HG02943 (cell line): ENCODE measurements at regions not wholly inside any gene's neighbourhood (a gene's known extent, or its start where the extent isn't known, plus 50 kb on each side); places are given as distances from the start of the nearest gene placed in this dataset.

Experiments used
- ATAC-seq: cut with Tn5 transposase; IDR thresholded peaks from one replicate; pipeline ENCODE4 v1.9.1; 2021; ENCODE audit warnings: mild to moderate bottlenecking, low read depth, moderate library complexity; ENCODE audit not compliant: unreplicated experiment

DNA sequence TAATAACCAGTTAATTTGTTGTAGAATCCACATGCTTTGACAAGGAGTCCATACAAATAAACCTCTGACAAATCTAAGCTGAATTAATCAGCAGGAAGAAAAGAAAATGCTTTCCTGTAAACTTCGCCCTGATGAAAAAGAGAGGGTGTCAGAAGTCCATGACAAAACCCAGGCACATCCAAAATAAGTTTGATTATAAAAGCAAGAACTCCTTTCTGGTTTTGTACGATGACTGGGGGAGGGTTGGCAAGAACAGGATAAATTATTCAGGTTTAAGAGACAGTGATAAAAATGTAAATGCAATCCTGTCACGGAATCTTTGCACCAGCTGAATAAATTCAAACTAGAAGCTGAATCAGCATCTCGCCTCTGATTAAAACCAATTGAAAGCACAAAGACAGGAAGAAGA lies 469.2 kb upstream of the TNP1 start:
- ATAC-seq = no peak

- ATAC-seq = no peak
Observed at GRCh38 chr2:217328622-217328978, 468.7 kb upstream of the TNP1 start.

DNA sequence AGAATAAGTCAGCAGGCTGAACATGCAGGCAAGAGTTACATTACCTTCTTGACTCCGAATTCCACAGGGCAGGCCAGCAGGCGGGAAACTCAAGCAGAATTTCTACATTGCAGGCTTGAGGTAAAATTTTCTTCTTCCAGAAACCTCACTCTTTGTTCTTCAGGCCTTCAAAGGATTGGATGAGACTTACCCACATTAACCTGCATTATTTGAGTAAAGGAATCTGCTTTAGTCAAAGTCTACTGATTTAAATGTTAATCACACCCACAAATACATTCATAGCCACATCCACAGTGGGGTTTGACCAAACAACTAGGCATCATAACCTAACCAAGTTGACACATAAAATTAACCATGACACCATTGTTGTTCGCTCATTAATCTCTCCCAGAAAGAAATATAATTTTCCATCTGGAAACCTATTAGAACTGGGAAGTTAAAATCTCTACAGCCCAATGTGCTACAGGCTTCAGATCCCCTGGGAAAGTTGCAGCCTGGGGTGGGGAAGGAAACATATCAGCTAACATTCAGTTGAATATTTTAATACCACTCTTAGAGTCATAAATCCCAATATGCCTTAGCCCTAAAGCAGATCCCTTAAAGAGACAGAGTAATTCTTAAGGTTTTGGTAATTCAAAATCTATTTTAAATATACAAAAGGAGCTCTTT lies 468.2 kb upstream of the TNP1 start:
- ATAC-seq = no peak

- ATAC-seq = no peak
Observed at GRCh38 chr2:217326238-217327022, 466.6 kb upstream of the TNP1 start.

DNA sequence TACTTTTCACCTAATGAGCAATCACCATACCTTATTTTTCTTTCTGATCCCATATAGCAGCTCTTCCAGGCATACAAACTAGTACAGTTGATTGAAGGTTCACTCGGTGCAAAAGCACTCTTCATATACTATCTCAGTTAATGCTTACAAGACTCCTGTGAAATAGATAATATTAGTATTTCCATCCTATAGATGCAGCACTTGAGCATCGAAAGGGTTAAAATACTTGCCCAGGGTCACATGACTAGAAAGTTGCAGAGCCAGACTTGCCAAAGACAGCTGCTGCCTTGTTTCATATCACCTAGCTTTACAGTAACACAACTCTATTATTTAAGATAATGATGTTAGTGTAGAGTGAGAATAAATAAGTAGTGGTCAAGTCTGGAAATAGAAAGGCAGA lies 466.0 kb upstream of the TNP1 start:
- ATAC-seq = no peak

DNA sequence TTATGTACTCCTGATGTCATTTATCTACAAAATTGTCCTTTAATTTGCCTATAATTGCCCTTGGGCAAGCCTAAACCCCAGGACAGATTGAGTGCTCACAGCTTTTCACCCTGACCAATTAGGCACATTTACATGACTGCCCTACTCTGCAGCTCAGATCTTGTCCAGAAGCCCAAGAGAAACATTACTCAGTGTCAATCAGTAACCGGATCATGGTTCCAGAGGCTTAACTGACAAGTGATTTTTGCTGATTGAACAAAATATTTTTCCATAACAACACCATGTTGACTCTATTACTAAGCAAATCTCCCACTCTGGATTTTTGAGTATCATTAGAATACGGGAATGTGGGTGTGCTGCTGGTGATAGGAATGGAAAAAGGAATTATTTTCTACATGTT lies 465.4 kb upstream of the TNP1 start:
- no peak for ATAC-seq

GRCh38 chr2:217316743-217317142 lies 456.9 kb upstream of the TNP1 start:
- no peak for ATAC-seq

DNA sequence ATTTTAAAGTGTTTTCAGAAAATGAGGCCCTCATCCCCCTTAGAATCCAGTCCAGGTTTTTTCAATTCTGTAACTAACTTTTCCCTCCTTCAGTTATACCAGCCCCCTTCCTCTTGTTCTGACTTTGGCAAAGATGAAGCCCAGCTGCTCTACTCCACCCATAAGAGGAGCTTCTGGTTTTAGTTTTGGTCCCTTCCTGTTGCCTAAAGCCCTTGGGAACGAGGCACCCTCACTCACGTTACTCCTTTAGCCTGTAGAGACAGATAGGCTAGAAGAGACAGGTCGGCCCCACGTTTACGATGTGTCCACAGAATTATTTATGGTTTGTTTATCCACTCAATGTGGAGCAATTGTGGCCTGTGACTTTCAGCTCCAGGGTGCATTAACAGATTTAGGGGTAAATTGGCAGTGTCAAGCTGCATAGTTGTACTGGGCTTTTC lies 454.2 kb upstream of the TNP1 start:
- no peak for ATAC-seq

- no peak for ATAC-seq
Observed at GRCh38 chr2:217313386-217313785, 453.5 kb upstream of the TNP1 start.

GRCh38 chr2:217309056-217309455 lies 449.2 kb upstream of the TNP1 start:
- no peak for ATAC-seq

GRCh38 chr2:217307023-217307422 lies 447.2 kb upstream of the TNP1 start:
- ATAC-seq = no peak

GRCh38 chr2:217305882-217306281 lies 446.0 kb upstream of the TNP1 start:
- ATAC-seq = no peak

DNA sequence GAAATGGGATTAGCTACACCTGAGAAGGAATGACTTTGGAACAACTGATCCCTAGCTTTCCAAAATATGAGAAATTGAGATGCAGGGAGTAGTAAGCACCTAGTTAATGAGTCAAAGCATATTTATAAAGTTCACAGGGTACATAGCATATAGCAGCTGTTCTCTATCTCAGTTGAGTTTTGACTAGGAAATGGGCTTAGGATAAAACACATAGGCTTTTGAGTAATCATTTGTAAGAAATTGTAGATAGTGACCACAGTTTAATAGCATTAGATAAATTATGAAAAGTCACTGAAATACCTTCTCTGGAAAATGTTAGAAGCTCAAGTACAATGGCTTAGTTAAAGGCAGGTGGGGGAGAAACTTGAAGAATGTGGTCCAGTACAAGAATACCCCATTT lies 444.7 kb upstream of the TNP1 start:
- no peak for ATAC-seq

- ATAC-seq = no peak
Observed at GRCh38 chr2:217302856-217303255, 443.0 kb upstream of the TNP1 start.

- ATAC-seq = no peak
Observed at GRCh38 chr2:217301142-217301925, 441.5 kb upstream of the TNP1 start.

- no peak for ATAC-seq
Observed at GRCh38 chr2:217299590-217299989, 439.7 kb upstream of the TNP1 start.

DNA sequence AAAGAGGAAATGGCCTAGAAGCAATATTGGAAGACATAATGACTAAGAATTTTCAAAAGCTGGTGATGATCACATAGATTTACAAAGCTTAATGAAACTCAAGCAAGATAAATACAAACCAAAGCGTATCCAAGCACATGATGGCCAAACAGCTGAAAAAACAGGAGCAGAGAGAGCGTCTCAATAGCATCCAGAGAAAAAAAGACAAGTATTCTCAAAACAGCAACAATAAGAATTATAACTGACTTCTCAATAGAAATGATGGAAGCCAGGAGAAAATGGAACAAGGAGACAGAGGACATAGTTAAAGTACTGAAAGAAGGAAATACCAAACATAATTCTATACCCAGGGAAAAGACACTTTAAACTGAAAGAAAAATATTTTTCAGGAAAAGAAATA lies 437.2 kb upstream of the TNP1 start:
- ATAC-seq = no peak

DNA sequence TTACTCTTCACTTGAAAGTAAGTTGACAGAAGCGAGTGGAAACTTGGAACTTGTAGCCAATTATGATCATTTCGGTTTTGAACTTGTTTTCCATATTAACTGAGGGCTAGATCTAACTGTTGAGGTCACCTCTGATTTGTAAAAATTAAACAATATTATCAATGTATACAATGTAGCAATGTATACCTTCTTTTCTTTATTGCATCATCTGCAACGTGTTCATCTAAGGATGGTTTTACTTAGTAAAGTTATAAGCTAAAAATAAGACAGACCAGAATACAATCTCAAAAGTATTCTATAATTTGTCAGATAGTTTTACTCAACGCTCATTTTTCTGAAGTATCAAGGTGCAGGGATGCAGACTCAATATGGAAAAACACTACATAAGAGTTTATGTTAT lies 435.0 kb upstream of the TNP1 start:
- ATAC-seq = no peak

GRCh38 chr2:217294211-217294610 lies 434.3 kb upstream of the TNP1 start:
- ATAC-seq = no peak

GRCh38 chr2:217293607-217294006 lies 433.7 kb upstream of the TNP1 start:
- no peak for ATAC-seq

DNA sequence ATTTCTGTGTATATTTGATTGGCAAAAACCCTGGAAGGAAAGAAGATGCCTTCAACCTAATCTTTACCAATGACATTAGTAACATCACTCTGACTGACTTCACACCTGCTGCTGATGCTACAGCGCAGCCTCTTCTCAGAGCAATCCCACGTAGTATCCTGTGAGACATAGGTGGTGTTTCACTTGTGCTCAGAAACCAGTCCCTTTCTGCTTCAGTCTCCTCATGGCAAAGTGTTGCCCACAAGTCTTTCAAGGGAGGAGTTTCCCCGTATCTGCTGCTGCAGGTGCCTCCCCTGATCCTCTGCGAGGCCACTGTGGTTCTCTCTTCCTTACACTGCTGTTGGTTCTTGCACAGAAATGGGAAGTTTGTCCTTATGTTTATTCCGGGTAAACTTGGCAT lies 433.2 kb upstream of the TNP1 start:
- no peak for ATAC-seq
